ENCODE measurements at regions not wholly inside any gene's neighbourhood (a gene's known extent, or its start where the extent isn't known, plus 50 kb on each side); places are given as distances from the start of the nearest gene placed in this dataset.

GRCh38 chr5:67730917-67731474, 484.6 kb upstream of the PIK3R1 start:
- TF ChIP-seq POLR2AphosphoS5 (IDR thresholded peaks at IDR 0.05; ENCODE audit: low read depth, low read length): no peak
- no peak for TF ChIP-seq TAF1 (IDR thresholded peaks at IDR 0.05; ENCODE audit: borderline replicate concordance, insufficient read depth, low read length)
- no peak for TF ChIP-seq SIN3A (IDR thresholded peaks at IDR 0.05; ENCODE audit: borderline replicate concordance, insufficient read depth, low read length)
- no peak for TF ChIP-seq REST (IDR thresholded peaks at IDR 0.05; ENCODE audit: insufficient read depth in 1 of 2, low read depth in 2 of 2, low read length in 2 of 2)
- no peak for TF ChIP-seq FOXP2 (optimal IDR thresholded peaks at IDR 0.05; ENCODE audit: borderline replicate concordance, extremely low read depth, extremely low read length, insufficient read depth)

All from PFSK-1 (cell line).